IMR-90 (cell line): ENCODE measurements at regions not wholly inside any gene's neighbourhood (a gene's known extent, or its start where the extent isn't known, plus 50 kb on each side); places are given as distances from the start of the nearest gene placed in this dataset.

Experiments
- POLR2A ChIP-seq: IDR thresholded peaks from 2 replicates; pipeline ENCODE4 v1.6.1; 2012; ENCODE audit warnings: mild to moderate bottlenecking, low read depth, low read length
- RCOR1 ChIP-seq: IDR thresholded peaks from 2 replicates; pipeline ENCODE4 v1.6.1; 2012; ENCODE audit warnings: mild to moderate bottlenecking, low read length, improper control_type of control experiment; ENCODE audit not compliant: insufficient replicate concordance
- RFX5 ChIP-seq: IDR thresholded peaks from 2 replicates; pipeline ENCODE4 v1.8.0; 2012; ENCODE audit warnings: low read depth, mild to moderate bottlenecking, low read length, moderate library complexity
- TF ChIP-seq, protein P1 (sequence below): conservative IDR thresholded peaks from 2 replicates; pipeline ENCODE4 v1.5.1; 2012; ENCODE audit warnings: mild to moderate bottlenecking, low read depth, low read length, improper control_type of control experiment

DNA sequence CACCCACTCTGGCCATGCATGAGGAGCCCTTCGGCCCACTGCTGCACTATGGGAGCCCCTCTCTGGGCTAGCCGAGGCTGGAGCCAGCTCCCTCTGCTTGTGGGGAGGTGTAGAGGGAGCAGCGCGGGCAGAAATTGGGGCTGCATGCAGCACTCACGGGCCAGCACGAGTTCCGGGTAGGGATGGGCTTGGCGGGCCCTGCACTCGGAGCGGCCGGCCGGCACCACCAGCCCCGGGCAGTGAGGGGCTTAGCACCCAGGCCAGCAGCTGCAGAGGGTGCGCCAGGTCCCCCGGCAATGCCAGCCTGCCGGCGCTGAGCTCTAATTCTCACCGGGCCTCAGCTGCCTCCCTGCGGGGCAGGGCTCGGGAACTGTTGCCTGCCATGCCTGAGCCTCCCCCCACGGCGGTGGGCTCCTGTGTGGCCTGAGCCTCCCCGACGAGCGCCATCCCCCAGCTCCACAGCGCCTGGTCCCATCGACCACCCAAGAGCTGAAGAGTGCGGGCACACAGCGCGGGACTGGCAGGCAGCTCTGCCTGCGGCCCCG is 209.0 kb downstream of the LTN1 start:
- TF ChIP-seq POLR2A (no peak), RFX5 (no peak), RCOR1 (no peak)
- TF ChIP-seq, protein P1, sequence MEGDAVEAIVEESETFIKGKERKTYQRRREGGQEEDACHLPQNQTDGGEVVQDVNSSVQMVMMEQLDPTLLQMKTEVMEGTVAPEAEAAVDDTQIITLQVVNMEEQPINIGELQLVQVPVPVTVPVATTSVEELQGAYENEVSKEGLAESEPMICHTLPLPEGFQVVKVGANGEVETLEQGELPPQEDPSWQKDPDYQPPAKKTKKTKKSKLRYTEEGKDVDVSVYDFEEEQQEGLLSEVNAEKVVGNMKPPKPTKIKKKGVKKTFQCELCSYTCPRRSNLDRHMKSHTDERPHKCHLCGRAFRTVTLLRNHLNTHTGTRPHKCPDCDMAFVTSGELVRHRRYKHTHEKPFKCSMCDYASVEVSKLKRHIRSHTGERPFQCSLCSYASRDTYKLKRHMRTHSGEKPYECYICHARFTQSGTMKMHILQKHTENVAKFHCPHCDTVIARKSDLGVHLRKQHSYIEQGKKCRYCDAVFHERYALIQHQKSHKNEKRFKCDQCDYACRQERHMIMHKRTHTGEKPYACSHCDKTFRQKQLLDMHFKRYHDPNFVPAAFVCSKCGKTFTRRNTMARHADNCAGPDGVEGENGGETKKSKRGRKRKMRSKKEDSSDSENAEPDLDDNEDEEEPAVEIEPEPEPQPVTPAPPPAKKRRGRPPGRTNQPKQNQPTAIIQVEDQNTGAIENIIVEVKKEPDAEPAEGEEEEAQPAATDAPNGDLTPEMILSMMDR, result no peak
